ENCODE measurements at regions not wholly inside any gene's neighbourhood (a gene's known extent, or its start where the extent isn't known, plus 50 kb on each side); places are given as distances from the start of the nearest gene placed in this dataset.

GRCh38 chr12:58812214-58812613 lies 108.1 kb downstream of the LRIG3 start:
- no peak for TF ChIP-seq CTCF (IDR thresholded peaks at IDR 0.05; ENCODE audit: low read depth, low read length)
- TF ChIP-seq EZH2phosphoT487 (IDR thresholded peaks at IDR 0.05; ENCODE audit: low read depth), result no peak
